IMR-90 (cell line): ENCODE measurements at regions not wholly inside any gene's neighbourhood (a gene's known extent, or its start where the extent isn't known, plus 50 kb on each side); places are given as distances from the start of the nearest gene placed in this dataset.

Source experiments
- ATAC-seq: fragments of 200-7000 bp; cut with Tn5 transposase; 2 replicates; pipeline ENCODE4 v1.9.1; 2020; ENCODE audit warnings: low read depth, mild to moderate bottlenecking, moderate library complexity
- BruUV-seq: library from RNA; stranded (reverse); fragments of 400-500 nt; replicated peaks from 2 replicates; lab custom pipeline; 2021; lab: Mats Ljungman, UMichigan
- CTCF ChIA-PET: fragments of 300-600 bp; formaldehyde crosslinking; extraction: SDS; loops from one replicate; lab custom pipeline; 2021; ENCODE audit warnings: antibody characterized with exemption; lab: Yijun Ruan, JAX
- POLR2A ChIA-PET: fragments of 300-600 bp; sonication (Branson Sonifier 250); formaldehyde crosslinking; loops from one replicate; lab custom pipeline; 2022; ENCODE audit warnings: antibody characterized with exemption; ENCODE audit not compliant: unreplicated experiment; lab: Charles Lee
- DNase-seq: peaks from one replicate; pipeline ENCODE4 v3.0.0; 2013
- H2AFZ ChIP-seq: replicated peaks from 2 replicates; pipeline ENCODE3; 2013; ENCODE audit warnings: low read length, mild to moderate bottlenecking; ENCODE audit not compliant: poor library complexity
- H2AK5ac ChIP-seq: 2 replicates; pipeline ENCODE4 v1.6.1; 2013; ENCODE audit warnings: low read depth, low read length, inconsistent platforms
- H2AK9ac ChIP-seq: replicated peaks from 2 replicates; pipeline ENCODE3; 2013; ENCODE audit warnings: mild to moderate bottlenecking, low read depth, low read length, moderate library complexity; ENCODE audit not compliant: poor library complexity
- H2BK120ac ChIP-seq: 2 replicates; pipeline ENCODE4 v1.6.1; 2013; ENCODE audit warnings: low read depth, low read length, inconsistent platforms
- H2BK15ac ChIP-seq: 3 replicates; pipeline ENCODE4 v1.6.1; 2013; ENCODE audit warnings: low read depth, low read length, inconsistent platforms
- H2BK20ac ChIP-seq: 2 replicates; pipeline ENCODE4 v1.6.1; 2013; ENCODE audit warnings: low read depth, mild to moderate bottlenecking, inconsistent platforms, low read length, moderate library complexity
- H2BK5ac ChIP-seq: 2 replicates; pipeline ENCODE4 v1.6.1; 2013; ENCODE audit warnings: mild to moderate bottlenecking, low read depth, low read length, inconsistent platforms; ENCODE audit not compliant: poor library complexity, severe bottlenecking
- H3K14ac ChIP-seq: replicated peaks from 2 replicates; pipeline ENCODE4 v1.6.1; 2013; ENCODE audit warnings: low read depth, low read length, inconsistent platforms
- H3K18ac ChIP-seq: 2 replicates; pipeline ENCODE4 v1.6.1; 2013; ENCODE audit warnings: low read depth, low read length, control low read depth
- H3K23ac ChIP-seq: 2 replicates; pipeline ENCODE4 v1.6.1; 2013; ENCODE audit warnings: low read depth, low read length, inconsistent platforms
- H3K27ac ChIP-seq: 2 replicates; pipeline ENCODE4 v1.5.1; 2013; ENCODE audit warnings: mild to moderate bottlenecking, control low read depth, low read length; ENCODE audit not compliant: insufficient read depth
- H3K27me3 ChIP-seq: 2 replicates; pipeline ENCODE4 v1.6.1; 2013; ENCODE audit warnings: low read length; ENCODE audit not compliant: control insufficient read depth, insufficient read depth
- H3K36me3 ChIP-seq: 2 replicates; pipeline ENCODE4 v1.6.1; 2013; ENCODE audit warnings: low read length, mixed read lengths; ENCODE audit not compliant: control insufficient read depth, insufficient read depth
- H3K4ac ChIP-seq: 2 replicates; pipeline ENCODE4 v1.6.1; 2013; ENCODE audit warnings: low read depth, low read length, inconsistent platforms
- H3K4me1 ChIP-seq: 2 replicates; pipeline ENCODE4 v1.6.1; 2013; ENCODE audit warnings: low read length, mixed read lengths; ENCODE audit not compliant: control insufficient read depth, insufficient read depth
- H3K4me2 ChIP-seq: 2 replicates; pipeline ENCODE4 v1.6.1; 2013; ENCODE audit warnings: low read depth, mild to moderate bottlenecking, control low read depth, low read length, moderate library complexity
- H3K4me3 ChIP-seq: 2 replicates; pipeline ENCODE4 v1.5.1; 2013; ENCODE audit warnings: low read depth, mild to moderate bottlenecking, control low read depth, low read length, moderate library complexity; ENCODE audit not compliant: insufficient read depth
- H3K56ac ChIP-seq: 2 replicates; pipeline ENCODE4 v1.6.1; 2013; ENCODE audit warnings: low read length, inconsistent platforms; ENCODE audit not compliant: insufficient read depth; ENCODE audit errors: extremely low read depth
- H3K79me1 ChIP-seq, 2 experiments: 2 replicates each; pipeline ENCODE4 v1.6.1; 2013; ENCODE audit warnings: low read length in 2 of 2, inconsistent platforms in 1 of 2, low read depth in 1 of 2
- H3K9ac ChIP-seq: 2 replicates; pipeline ENCODE4 v1.6.1; 2013; ENCODE audit warnings: low read depth, low read length, control low read depth
- H3K9me1 ChIP-seq: 2 replicates; pipeline ENCODE4 v1.6.1; 2013; ENCODE audit warnings: low read length, inconsistent platforms; ENCODE audit not compliant: insufficient read depth
- H3K9me3 ChIP-seq: 2 replicates; pipeline ENCODE4 v1.6.1; 2013; ENCODE audit warnings: low read length; ENCODE audit not compliant: control insufficient read depth, insufficient read depth
- H4K20me1 ChIP-seq: 2 replicates; pipeline ENCODE4 v1.6.1; 2013; ENCODE audit warnings: low read length, inconsistent platforms; ENCODE audit not compliant: insufficient read depth
- H4K5ac ChIP-seq: 2 replicates; pipeline ENCODE4 v1.6.1; 2013; ENCODE audit warnings: mild to moderate bottlenecking, low read depth, low read length, control low read depth
- H4K8ac ChIP-seq, 2 experiments: 2 replicates each; pipeline ENCODE4 v1.6.1; 2013; ENCODE audit warnings: low read depth in 2 of 2, low read length in 2 of 2, control low read depth in 1 of 2, inconsistent platforms in 1 of 2
- H4K91ac ChIP-seq: 2 replicates; pipeline ENCODE4 v1.6.1; 2013; ENCODE audit warnings: low read depth, low read length, inconsistent platforms; ENCODE audit not compliant: insufficient read depth
- CEBPB ChIP-seq: IDR thresholded peaks from 2 replicates; pipeline ENCODE4 v1.6.1; 2012; ENCODE audit warnings: low read depth, low read length, improper control_type of control experiment
- CHD1 ChIP-seq: IDR thresholded peaks from 2 replicates; pipeline ENCODE4 v1.6.1; 2012; ENCODE audit warnings: low read depth, low read length, improper control_type of control experiment
- CTCF ChIP-seq: conservative IDR thresholded peaks from 2 replicates; pipeline ENCODE4 v1.5.1; 2012; ENCODE audit warnings: mild to moderate bottlenecking, low read depth, low read length, improper control_type of control experiment
- FOS ChIP-seq: fragments of 150-350 bp; IDR thresholded peaks from 2 replicates; pipeline ENCODE4 v1.6.1; 2016; ENCODE audit warnings: low read depth, low read length
- MAFK ChIP-seq: IDR thresholded peaks from 2 replicates; pipeline ENCODE4 v1.6.1; 2012; ENCODE audit warnings: low read depth, low read length, improper control_type of control experiment
- MAZ ChIP-seq: IDR thresholded peaks from 2 replicates; pipeline ENCODE4 v1.6.1; 2012; ENCODE audit warnings: low read depth, mild to moderate bottlenecking, low read length, improper control_type of control experiment, moderate library complexity, borderline replicate concordance
- MXI1 ChIP-seq: IDR thresholded peaks from 2 replicates; pipeline ENCODE4 v1.6.1; 2012; ENCODE audit warnings: low read depth, mild to moderate bottlenecking, low read length, moderate library complexity, borderline replicate concordance
- NFE2L2 ChIP-seq: fragments of 150-350 bp; IDR thresholded peaks from 2 replicates; pipeline ENCODE4 v1.6.1; 2016; ENCODE audit warnings: low read depth, mild to moderate bottlenecking, low read length
- POLR2A ChIP-seq: IDR thresholded peaks from 2 replicates; pipeline ENCODE4 v1.6.1; 2012; ENCODE audit warnings: mild to moderate bottlenecking, low read depth, low read length
- RAD21 ChIP-seq: IDR thresholded peaks from 2 replicates; pipeline ENCODE4 v1.6.1; 2012; ENCODE audit warnings: low read length, improper control_type of control experiment
- RCOR1 ChIP-seq: IDR thresholded peaks from 2 replicates; pipeline ENCODE4 v1.6.1; 2012; ENCODE audit warnings: mild to moderate bottlenecking, low read length, improper control_type of control experiment; ENCODE audit not compliant: insufficient replicate concordance
- SMC3 ChIP-seq: fragments of 150-350 bp; IDR thresholded peaks from 2 replicates; pipeline ENCODE4 v1.6.1; 2016; ENCODE audit warnings: low read depth, mild to moderate bottlenecking, antibody characterized with exemption, low read length, moderate library complexity
- USF2 ChIP-seq: fragments of 150-350 bp; IDR thresholded peaks from 2 replicates; pipeline ENCODE4 v1.6.1; 2017; ENCODE audit warnings: mild to moderate bottlenecking, antibody characterized with exemption, low read length, low read depth
- WGBS, 2 experiments: methylation state at CpG; one replicate each; pipeline versions ENCODE4 v1.1.5 to v1.1.7; 2013; ENCODE audit warnings: missing lambda C conversion rate in 2 of 2; ENCODE audit not compliant: insufficient read length in 1 of 2; ENCODE audit errors: extremely low coverage in 2 of 2; 5-methylcytosine and 5-hydroxymethylcytosine counted together
- dilution Hi-C: fragments of 300-500 bp; cut with HindIII; formaldehyde crosslinking; loops from one replicate; pipeline ENCODE4 v1.14.3; 2018; ENCODE audit warnings: low sequenced_read_pairs; ENCODE audit not compliant: unreplicated experiment
- in situ Hi-C: fragments of 300-500 bp; cut with MboI; formaldehyde crosslinking; loops from 3 replicates; pipeline ENCODE4 v1.14.3; 2019; ENCODE audit warnings: low sequenced_read_pairs, inconsistent platforms, mixed read lengths
- intact Hi-C: fragments of 100-400 bp; cut with micrococcal nuclease; formaldehyde crosslinking; loops from 2 replicates; pipeline ENCODE4 v1.10.0; 2022
- TF ChIP-seq, protein P1 (sequence below): fragments of 150-350 bp; IDR thresholded peaks from 2 replicates; pipeline ENCODE4 v1.6.1; 2016; ENCODE audit warnings: low read depth, mild to moderate bottlenecking, low read length, moderate library complexity, borderline replicate concordance

GRCh38 chr2:175620106-175620505 is 382.0 kb downstream of the LNPK start:
- no peaks in the 10 kb centered on the region for H3K27me3 ChIP-seq
- no TSS peak for BruUV-seq
- no peak overlapping the region for H3K4ac ChIP-seq
- H2AFZ ChIP-seq = no peak overlapping the region
- H4K20me1 ChIP-seq = no peaks in the 10 kb centered on the region
- H2BK5ac ChIP-seq = no peak overlapping the region
- no peaks in the 10 kb centered on the region for H3K36me3 ChIP-seq
- no peak overlapping the region for H3K18ac ChIP-seq
- ChIA-PET POLR2A (no interaction called here), CTCF (no interaction called here)
- no peak overlapping the region for H2AK9ac ChIP-seq
- H3K4me2 ChIP-seq = no peak overlapping the region
- whole genome bisulfite sequencing, 2 experiments = no CpG with 5 or more reads among the region's 2 CpGs
- H3K9me1 ChIP-seq = no peaks in the 10 kb centered on the region
- intact Hi-C loops (no loop called here), dilution Hi-C loops (no loop called here), in situ Hi-C loops (no loop called here)
- no peaks in the 10 kb centered on the region for H3K79me1 ChIP-seq
- no peak overlapping the region for H4K8ac ChIP-seq
- H3K4me1 ChIP-seq = no peaks in the 10 kb centered on the region
- H3K9me3 ChIP-seq = no peaks in the 10 kb centered on the region
- H3K56ac ChIP-seq = no peak overlapping the region
- no peak overlapping the region for H2BK20ac ChIP-seq
- H3K23ac ChIP-seq = no peak overlapping the region
- DNase-seq = no peak
- H2BK120ac ChIP-seq = no peak overlapping the region
- no peak overlapping the region for H3K14ac ChIP-seq
- ATAC-seq = no peak
- no peak overlapping the region for H4K91ac ChIP-seq
- H4K5ac ChIP-seq = no peak overlapping the region
- H2AK5ac ChIP-seq = no peak overlapping the region
- H2BK15ac ChIP-seq = no peak overlapping the region
- H3K27ac ChIP-seq = no peak overlapping the region
- no peak overlapping the region for H3K4me3 ChIP-seq
- H3K9ac ChIP-seq = no peak overlapping the region
- TF ChIP-seq MXI1 (no peak), USF2 (no peak), RAD21 (no peak), MAZ (no peak), CTCF (no peak), NFE2L2 (no peak), SMC3 (no peak), MAFK (no peak), POLR2A (no peak), FOS (no peak), CEBPB (no peak), RCOR1 (no peak), CHD1 (no peak)
- TF ChIP-seq, protein P1, sequence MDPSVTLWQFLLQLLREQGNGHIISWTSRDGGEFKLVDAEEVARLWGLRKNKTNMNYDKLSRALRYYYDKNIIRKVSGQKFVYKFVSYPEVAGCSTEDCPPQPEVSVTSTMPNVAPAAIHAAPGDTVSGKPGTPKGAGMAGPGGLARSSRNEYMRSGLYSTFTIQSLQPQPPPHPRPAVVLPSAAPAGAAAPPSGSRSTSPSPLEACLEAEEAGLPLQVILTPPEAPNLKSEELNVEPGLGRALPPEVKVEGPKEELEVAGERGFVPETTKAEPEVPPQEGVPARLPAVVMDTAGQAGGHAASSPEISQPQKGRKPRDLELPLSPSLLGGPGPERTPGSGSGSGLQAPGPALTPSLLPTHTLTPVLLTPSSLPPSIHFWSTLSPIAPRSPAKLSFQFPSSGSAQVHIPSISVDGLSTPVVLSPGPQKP = no peak
